ENCODE measurements at regions not wholly inside any gene's neighbourhood (a gene's known extent, or its start where the extent isn't known, plus 50 kb on each side); places are given as distances from the start of the nearest gene placed in this dataset.

GRCh38 chr14:34235643-34236300, 226.3 kb downstream of the SPTSSA start:
- H3K27me3 Mint-ChIP-seq: peaks cover 12% of the 10 kb centered on the region
- POLR2A ChIA-PET: no interaction called here
- Histone ChIP-seq H3K9ac (ENCODE audit: low read length) (no peak overlapping the region), H3K9me3 (ENCODE audit: control extremely low read depth in 1 of 3, control insufficient read depth in 2 of 3, insufficient read depth in 1 of 3, low read length in 2 of 3) (no peaks in the 10 kb centered on the region), H3K36me3 (replicated peaks in 1 of 2; ENCODE audit: control extremely low read depth in 1 of 2, control insufficient read depth in 1 of 2, extremely low read depth in 1 of 2, insufficient read depth in 2 of 2, low read length in 1 of 2) (no peaks in the 10 kb centered on the region), H2AFZ (ENCODE audit: insufficient read depth, low read depth, low read length, poor library complexity, severe bottlenecking) (no peak overlapping the region), H3K79me2 (ENCODE audit: control insufficient read depth, insufficient read depth, low read length) (no peaks in the 10 kb centered on the region), H3K4me3 (ENCODE audit: control extremely low read depth in 1 of 5, extremely low read depth in 1 of 5, insufficient read depth in 1 of 5, low read depth in 2 of 5, low read length in 4 of 5) (no peak overlapping the region), H3K27ac (ENCODE audit: low read length in 2 of 2) (no peak overlapping the region), H4K20me1 (ENCODE audit: control insufficient read depth, insufficient read depth, low read length, poor library complexity, severe bottlenecking) (no peaks in the 10 kb centered on the region), H3K4me1 (ENCODE audit: control insufficient read depth in 2 of 2, insufficient read depth in 2 of 2, low read length in 2 of 2) (no peaks in the 10 kb centered on the region), H3K27me3 (replicated peaks in 1 of 4; ENCODE audit: control extremely low read depth in 1 of 4, control insufficient read depth in 3 of 4, insufficient read depth in 4 of 4, low read length in 3 of 4) (no peaks in the 10 kb centered on the region), H3K4me2 (replicated peaks; ENCODE audit: low read depth, low read length, poor library complexity, severe bottlenecking) (no peak overlapping the region)
- 59% methylated on average over 3 of the region's 5 CpGs for WGBS (ENCODE audit: insufficient coverage)
- H3K4me3 Mint-ChIP-seq: no peak overlapping the region
- no peak overlapping the region for H3K27ac Mint-ChIP-seq
- ATAC-seq (ENCODE audit: low read depth): no peak
- H3K9me3 Mint-ChIP-seq (ENCODE audit: insufficient read depth): no peaks in the 10 kb centered on the region
- CTCF ChIA-PET: no interaction called here
- TF ChIP-seq CTCF (IDR thresholded peaks at IDR 0.05): no peak
- no peak for TF ChIP-seq EZH2 (IDR thresholded peaks at IDR 0.05; ENCODE audit: borderline replicate concordance, insufficient read depth, low read depth, low read length, poor library complexity, severe bottlenecking)
- no peaks in the 10 kb centered on the region for H3K4me1 Mint-ChIP-seq
- intact Hi-C loops (cut with micrococcal nuclease): no loop called here
- DNase-seq: no peak

GRCh38 chr14:34234258-34234657, 227.8 kb downstream of the SPTSSA start:
- no peak overlapping the region for H3K4me3 Mint-ChIP-seq
- TF ChIP-seq EZH2 (IDR thresholded peaks at IDR 0.05; ENCODE audit: borderline replicate concordance, insufficient read depth, low read depth, low read length, poor library complexity, severe bottlenecking) (no peak), CTCF (IDR thresholded peaks at IDR 0.05) (no peak)
- DNase-seq: no peak
- no peaks in the 10 kb centered on the region for H3K9me3 Mint-ChIP-seq (ENCODE audit: insufficient read depth)
- Histone ChIP-seq H3K4me3 (ENCODE audit: control extremely low read depth in 1 of 5, extremely low read depth in 1 of 5, insufficient read depth in 1 of 5, low read depth in 2 of 5, low read length in 4 of 5) (no peak overlapping the region), H3K27ac (ENCODE audit: low read length in 2 of 2) (no peak overlapping the region), H3K9ac (ENCODE audit: low read length) (no peak overlapping the region), H2AFZ (ENCODE audit: insufficient read depth, low read depth, low read length, poor library complexity, severe bottlenecking) (no peak overlapping the region), H3K79me2 (ENCODE audit: control insufficient read depth, insufficient read depth, low read length) (no peaks in the 10 kb centered on the region), H3K36me3 (replicated peaks in 1 of 2; ENCODE audit: control extremely low read depth in 1 of 2, control insufficient read depth in 1 of 2, extremely low read depth in 1 of 2, insufficient read depth in 2 of 2, low read length in 1 of 2) (no peaks in the 10 kb centered on the region), H3K4me2 (replicated peaks; ENCODE audit: low read depth, low read length, poor library complexity, severe bottlenecking) (no peak overlapping the region), H3K27me3 (replicated peaks in 1 of 4; ENCODE audit: control extremely low read depth in 1 of 4, control insufficient read depth in 3 of 4, insufficient read depth in 4 of 4, low read length in 3 of 4) (no peaks in the 10 kb centered on the region), H3K9me3 (ENCODE audit: control extremely low read depth in 1 of 3, control insufficient read depth in 2 of 3, insufficient read depth in 1 of 3, low read length in 2 of 3) (no peaks in the 10 kb centered on the region), H3K4me1 (ENCODE audit: control insufficient read depth in 2 of 2, insufficient read depth in 2 of 2, low read length in 2 of 2) (no peaks in the 10 kb centered on the region), H4K20me1 (ENCODE audit: control insufficient read depth, insufficient read depth, low read length, poor library complexity, severe bottlenecking) (no peaks in the 10 kb centered on the region)
- POLR2A ChIA-PET: no interaction called here
- no peak for ATAC-seq (ENCODE audit: low read depth)
- WGBS (ENCODE audit: insufficient coverage): no CpG with 5 or more reads among the region's 2 CpGs
- CTCF ChIA-PET: no interaction called here
- H3K27ac Mint-ChIP-seq: no peak overlapping the region
- peaks cover 8% of the 10 kb centered on the region for H3K27me3 Mint-ChIP-seq
- intact Hi-C loops (cut with micrococcal nuclease): no loop called here
- no peaks in the 10 kb centered on the region for H3K4me1 Mint-ChIP-seq
